ENCODE measurements at regions not wholly inside any gene's neighbourhood (a gene's known extent, or its start where the extent isn't known, plus 50 kb on each side); places are given as distances from the start of the nearest gene placed in this dataset.

DNA sequence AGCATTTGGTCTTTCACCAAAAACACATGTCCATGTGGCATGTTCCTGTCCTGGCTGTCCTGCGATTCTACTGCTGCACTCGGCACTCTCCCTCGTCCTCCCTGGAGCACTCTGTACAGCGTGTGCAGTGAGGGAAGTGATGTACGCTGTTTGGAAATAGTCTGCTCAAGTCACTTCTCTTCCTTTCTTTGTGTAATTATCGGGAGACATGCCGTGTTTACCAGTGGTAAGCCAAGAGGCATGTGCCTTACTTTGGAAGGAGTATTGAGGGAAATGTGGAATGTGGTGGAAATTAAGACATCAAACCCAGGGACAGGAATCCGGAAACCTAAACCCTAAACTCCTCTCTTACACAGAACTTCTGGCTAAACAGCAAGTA lies 268.5 kb upstream of the FOXQ1 start:
- TF ChIP-seq EZH2 (IDR thresholded peaks at IDR 0.05; ENCODE audit: insufficient read depth, poor library complexity, severe bottlenecking) (no peak), EZH2phosphoT487 (IDR thresholded peaks at IDR 0.05; ENCODE audit: insufficient read depth, low read depth) (no peak)

Measured in GM23248 (cell line).